ENCODE measurements at regions not wholly inside any gene's neighbourhood (a gene's known extent, or its start where the extent isn't known, plus 50 kb on each side); places are given as distances from the start of the nearest gene placed in this dataset.

DNA sequence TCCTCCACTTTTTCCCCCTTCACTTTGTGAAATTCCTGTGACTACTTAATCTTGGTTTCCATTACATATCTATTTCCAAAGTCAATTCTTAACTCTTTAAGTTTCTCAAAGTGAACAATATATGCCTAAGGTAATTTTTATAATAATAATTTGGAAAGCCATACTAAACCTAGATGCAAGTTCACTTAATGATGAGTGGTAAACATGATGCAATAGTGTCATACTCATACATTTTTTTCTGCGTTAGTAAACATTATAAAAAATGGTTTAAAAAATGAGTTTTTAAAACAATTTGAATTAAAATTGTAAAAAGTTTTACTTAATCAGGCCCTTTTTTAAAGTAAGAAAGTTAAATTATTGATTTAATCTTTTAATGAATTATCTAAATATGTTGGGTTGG lies 659.4 kb upstream of the FZD8 start:
- H3K4me1 ChIP-seq (ENCODE audit: control insufficient read depth, insufficient read depth, low read length): no peaks in the 10 kb centered on the region
- no peak overlapping the region for H3K4me3 ChIP-seq (ENCODE audit: low read length)
- no peak overlapping the region for H3K9ac ChIP-seq (ENCODE audit: low read length)

DNA sequence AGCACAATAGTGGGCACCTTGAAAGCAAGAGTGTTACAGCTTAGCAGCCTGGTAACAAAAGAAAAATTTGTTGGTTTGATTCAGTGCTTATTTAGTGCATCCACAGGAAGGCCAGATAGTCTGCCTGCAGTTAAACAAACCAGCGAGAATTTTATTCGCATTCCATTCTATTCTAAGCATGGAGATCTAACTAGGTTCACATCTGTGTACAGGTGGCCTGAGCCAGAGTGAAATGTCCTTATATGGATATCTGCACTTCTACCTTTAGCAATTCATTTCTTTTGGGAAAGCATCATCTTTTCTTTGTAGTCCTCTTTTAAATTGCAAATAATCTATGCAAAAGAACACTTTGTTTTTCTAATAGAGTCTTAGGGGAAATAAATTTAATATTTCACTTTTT lies 659.0 kb upstream of the FZD8 start:
- no peak overlapping the region for H3K27ac ChIP-seq (ENCODE audit: low read depth, low read length)
- no peaks in the 10 kb centered on the region for H3K36me3 ChIP-seq (ENCODE audit: control insufficient read depth, insufficient read depth, low read length)
- no peak overlapping the region for H3K4me3 ChIP-seq (ENCODE audit: low read length)
- H3K4me1 ChIP-seq (ENCODE audit: control insufficient read depth, insufficient read depth, low read length): no peaks in the 10 kb centered on the region
- H3K9ac ChIP-seq (ENCODE audit: low read length): no peak overlapping the region
- no peaks in the 10 kb centered on the region for H3K27me3 ChIP-seq (ENCODE audit: control insufficient read depth, insufficient read depth, low read length)

More for the DNA sequence above, 659.4 kb upstream of the FZD8 start:
- H3K36me3 ChIP-seq (ENCODE audit: control insufficient read depth, insufficient read depth, low read length): no peaks in the 10 kb centered on the region
- no peak overlapping the region for H3K27ac ChIP-seq (ENCODE audit: low read depth, low read length)
- H3K27me3 ChIP-seq (ENCODE audit: control insufficient read depth, insufficient read depth, low read length): no peaks in the 10 kb centered on the region

DNA sequence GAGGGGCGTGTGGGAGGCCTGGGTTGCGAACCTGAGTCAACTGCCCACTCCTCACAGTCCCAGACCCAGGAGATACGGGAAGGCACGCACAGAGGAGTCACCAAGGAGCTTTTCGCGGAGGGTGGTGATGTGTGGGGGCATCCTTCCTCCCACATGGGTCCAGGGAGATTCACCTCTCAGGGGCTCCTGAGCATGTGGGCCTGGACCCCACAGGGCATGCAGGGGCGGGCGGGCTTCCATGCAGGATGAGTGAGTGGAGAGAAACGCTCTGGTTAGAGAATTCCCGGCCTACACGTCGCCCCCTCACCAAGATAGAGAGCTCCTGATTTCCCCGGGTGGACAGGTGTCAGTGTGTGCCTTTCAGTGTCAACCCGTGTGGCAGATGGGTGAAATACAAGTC lies 641.7 kb upstream of the FZD8 start:
- Histone ChIP-seq H3K9ac (ENCODE audit: low read length) (no peak overlapping the region), H3K4me1 (ENCODE audit: control insufficient read depth, insufficient read depth, low read length) (no peaks in the 10 kb centered on the region), H3K27ac (ENCODE audit: low read depth, low read length) (no peak overlapping the region)

DNA sequence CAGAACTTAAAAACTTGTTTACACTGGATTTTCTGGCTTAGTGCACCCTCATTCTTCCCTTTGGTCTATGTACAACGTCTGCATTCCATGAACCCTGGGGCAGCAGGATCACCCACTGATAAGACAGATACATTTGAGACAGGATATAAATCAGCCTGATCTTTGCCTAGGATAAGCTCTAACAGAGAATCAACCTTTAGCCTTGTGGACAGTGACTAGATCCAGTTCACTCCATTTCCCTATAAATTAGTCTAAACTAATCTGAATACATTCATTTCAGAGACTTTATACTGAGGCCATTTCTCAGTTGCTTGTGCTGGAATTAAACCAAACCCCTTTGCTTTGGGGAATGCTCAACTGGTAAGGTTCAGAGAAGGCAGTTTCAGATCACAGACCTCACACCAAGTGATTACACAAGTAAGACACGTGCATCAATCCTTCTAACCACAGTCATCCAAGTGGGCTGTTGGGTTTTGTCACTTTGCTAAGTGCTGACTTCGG lies 639.8 kb upstream of the FZD8 start:
- Histone ChIP-seq H3K4me3 (ENCODE audit: low read length) (no peak overlapping the region), H3K4me1 (ENCODE audit: control insufficient read depth, insufficient read depth, low read length) (no peaks in the 10 kb centered on the region), H3K27ac (ENCODE audit: low read depth, low read length) (no peak overlapping the region), H3K9ac (ENCODE audit: low read length) (no peak overlapping the region), H3K27me3 (ENCODE audit: control insufficient read depth, insufficient read depth, low read length) (no peaks in the 10 kb centered on the region), H3K36me3 (ENCODE audit: control insufficient read depth, insufficient read depth, low read length) (no peaks in the 10 kb centered on the region)

More for the DNA sequence above, 641.7 kb upstream of the FZD8 start:
- Histone ChIP-seq H3K4me3 (ENCODE audit: low read length) (no peak overlapping the region), H3K27me3 (ENCODE audit: control insufficient read depth, insufficient read depth, low read length) (no peaks in the 10 kb centered on the region), H3K36me3 (ENCODE audit: control insufficient read depth, insufficient read depth, low read length) (no peaks in the 10 kb centered on the region)

DNA sequence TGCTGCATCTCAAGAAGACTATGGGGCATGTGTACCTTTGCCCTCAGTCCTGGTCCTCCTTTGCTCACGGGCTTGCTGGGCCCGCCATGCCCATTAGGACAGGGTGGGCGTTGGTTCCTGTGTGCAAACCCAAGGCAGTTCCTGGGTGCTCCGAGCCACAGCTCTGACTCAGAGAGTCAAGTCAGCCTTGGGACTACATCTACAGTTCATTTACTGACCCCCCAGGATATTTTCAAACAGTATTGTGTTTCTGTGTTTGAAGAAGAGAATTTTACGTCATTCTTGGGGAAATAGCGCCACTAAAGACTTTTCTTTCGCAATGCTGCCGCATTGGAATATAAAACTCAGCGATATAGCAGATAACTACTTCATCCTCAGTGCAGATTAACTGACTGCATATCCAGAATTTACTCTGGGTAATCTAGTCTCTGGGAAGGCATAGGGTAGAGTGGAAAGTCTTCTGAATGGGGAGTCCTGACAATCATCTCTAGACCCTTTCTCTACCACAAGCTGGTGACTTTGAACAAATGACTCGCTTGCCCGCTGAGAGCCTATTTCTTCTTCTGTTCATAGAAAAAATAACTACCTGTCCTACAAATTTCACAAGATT lies 638.9 kb upstream of the FZD8 start:
- Histone ChIP-seq H3K4me3 (ENCODE audit: low read length) (no peak overlapping the region), H3K36me3 (ENCODE audit: control insufficient read depth, insufficient read depth, low read length) (no peaks in the 10 kb centered on the region), H3K27ac (ENCODE audit: low read depth, low read length) (no peak overlapping the region), H3K9ac (ENCODE audit: low read length) (no peak overlapping the region), H3K27me3 (ENCODE audit: control insufficient read depth, insufficient read depth, low read length) (no peaks in the 10 kb centered on the region), H3K4me1 (ENCODE audit: control insufficient read depth, insufficient read depth, low read length) (no peaks in the 10 kb centered on the region)

DNA sequence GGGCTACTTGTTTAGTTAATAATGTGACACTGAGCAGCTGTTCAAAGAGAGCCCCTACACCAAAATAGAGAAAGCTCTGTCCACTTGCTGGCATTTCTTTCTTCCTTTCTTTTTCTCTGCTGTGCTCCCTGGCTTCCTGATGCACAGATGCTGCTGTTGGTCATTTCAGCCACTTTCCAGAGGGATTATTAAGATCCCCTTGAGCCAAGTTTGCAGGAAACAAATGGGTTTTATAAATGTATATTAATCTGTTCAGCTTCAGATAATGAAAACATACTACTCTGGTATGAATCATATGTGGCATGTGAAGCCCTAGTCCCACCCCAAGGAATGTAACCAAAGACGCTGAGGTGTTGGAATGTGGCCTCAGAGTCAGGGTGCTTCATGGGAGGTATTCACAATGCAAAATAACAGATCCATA lies 638.2 kb upstream of the FZD8 start:
- no peaks in the 10 kb centered on the region for H3K36me3 ChIP-seq (ENCODE audit: control insufficient read depth, insufficient read depth, low read length)
- H3K9ac ChIP-seq (ENCODE audit: low read length): no peak overlapping the region
- H3K4me3 ChIP-seq (ENCODE audit: low read length): no peak overlapping the region
- no peaks in the 10 kb centered on the region for H3K27me3 ChIP-seq (ENCODE audit: control insufficient read depth, insufficient read depth, low read length)
- H3K27ac ChIP-seq (ENCODE audit: low read depth, low read length): no peak overlapping the region
- no peaks in the 10 kb centered on the region for H3K4me1 ChIP-seq (ENCODE audit: control insufficient read depth, insufficient read depth, low read length)

DNA sequence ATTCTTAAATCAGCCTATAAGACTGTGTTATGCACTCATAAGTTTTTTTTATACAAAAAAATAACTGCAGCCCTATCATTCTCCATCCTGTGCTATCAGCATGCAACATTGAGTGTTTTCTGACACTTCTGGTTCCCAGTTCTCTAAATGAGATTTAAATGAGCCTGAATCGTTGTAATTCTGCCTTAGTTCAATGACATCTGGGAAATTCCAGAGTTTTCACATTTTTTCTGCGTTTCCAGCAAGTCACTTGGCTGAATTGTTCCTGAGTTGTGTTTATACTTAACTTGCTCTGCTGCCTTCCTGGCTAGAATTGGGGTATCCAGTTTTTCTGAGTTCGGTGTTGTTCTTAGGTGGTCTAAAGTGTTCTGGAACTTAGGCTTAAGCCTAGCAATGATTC lies 636.1 kb upstream of the FZD8 start:
- Histone ChIP-seq H3K36me3 (ENCODE audit: control insufficient read depth, insufficient read depth, low read length) (no peaks in the 10 kb centered on the region), H3K27ac (ENCODE audit: low read depth, low read length) (no peak overlapping the region), H3K4me1 (ENCODE audit: control insufficient read depth, insufficient read depth, low read length) (no peaks in the 10 kb centered on the region), H3K4me3 (ENCODE audit: low read length) (no peak overlapping the region), H3K9ac (ENCODE audit: low read length) (no peak overlapping the region), H3K27me3 (ENCODE audit: control insufficient read depth, insufficient read depth, low read length) (no peaks in the 10 kb centered on the region)

DNA sequence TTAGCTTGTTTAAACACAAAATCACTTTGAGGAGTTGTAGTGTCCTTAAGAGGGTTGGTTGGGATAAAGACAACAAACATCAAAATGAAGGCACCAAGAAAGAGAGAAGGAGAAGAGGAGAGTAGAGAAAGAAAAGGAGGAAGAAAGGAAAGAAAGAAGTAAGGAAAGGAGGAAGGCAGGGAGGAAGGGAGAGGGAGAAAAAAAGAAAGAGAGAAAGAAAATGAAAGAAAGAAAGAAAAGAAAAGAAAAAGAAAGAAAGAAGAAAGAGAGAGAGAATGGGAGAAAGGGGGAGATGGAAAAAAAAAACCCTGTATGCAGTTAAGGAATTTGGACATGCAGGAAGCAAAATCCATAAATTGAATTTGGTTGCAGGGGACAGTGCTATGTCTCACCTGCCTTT lies 635.4 kb upstream of the FZD8 start:
- Histone ChIP-seq H3K27ac (ENCODE audit: low read depth, low read length) (no peak overlapping the region), H3K4me3 (ENCODE audit: low read length) (no peak overlapping the region), H3K36me3 (ENCODE audit: control insufficient read depth, insufficient read depth, low read length) (no peaks in the 10 kb centered on the region), H3K9ac (ENCODE audit: low read length) (no peak overlapping the region), H3K27me3 (ENCODE audit: control insufficient read depth, insufficient read depth, low read length) (no peaks in the 10 kb centered on the region), H3K4me1 (ENCODE audit: control insufficient read depth, insufficient read depth, low read length) (no peaks in the 10 kb centered on the region)

DNA sequence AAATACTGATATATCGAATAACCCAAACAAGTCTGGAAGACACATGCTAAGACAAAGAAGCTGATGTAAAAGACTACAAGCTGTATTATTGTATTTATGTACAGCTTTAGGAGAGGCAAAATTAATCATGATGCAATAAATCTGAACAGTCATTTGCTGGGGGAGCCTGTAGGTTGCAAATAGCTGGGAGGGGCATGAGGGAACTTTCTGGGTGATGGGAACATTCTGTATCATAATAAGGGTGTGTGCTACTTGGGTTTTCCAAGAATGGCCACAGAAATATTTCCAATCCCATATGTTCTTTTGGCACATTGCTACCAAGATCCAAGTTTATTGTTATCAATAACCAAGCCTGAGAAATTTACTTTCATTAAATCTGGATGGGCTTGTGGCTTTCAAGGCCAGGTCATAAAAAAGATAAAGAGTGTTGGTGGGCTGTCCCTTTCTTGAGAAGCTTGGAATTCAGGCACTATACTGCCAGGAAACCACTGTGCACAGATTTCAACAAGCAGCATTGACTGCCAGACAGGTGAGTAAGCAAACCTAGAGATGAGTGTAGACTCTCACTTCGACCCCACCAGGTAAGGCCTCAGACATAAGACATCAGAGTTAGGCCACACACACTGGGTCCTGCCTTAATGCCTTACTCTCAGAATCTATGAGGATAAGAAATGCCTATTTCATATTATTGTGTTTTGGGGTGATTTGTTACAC lies 629.7 kb upstream of the FZD8 start:
- Histone ChIP-seq H3K4me1 (ENCODE audit: control insufficient read depth, insufficient read depth, low read length) (no peaks in the 10 kb centered on the region), H3K4me3 (ENCODE audit: low read length) (no peak overlapping the region), H3K9ac (ENCODE audit: low read length) (no peak overlapping the region), H3K36me3 (ENCODE audit: control insufficient read depth, insufficient read depth, low read length) (no peaks in the 10 kb centered on the region), H3K27me3 (ENCODE audit: control insufficient read depth, insufficient read depth, low read length) (no peaks in the 10 kb centered on the region), H3K27ac (ENCODE audit: low read depth, low read length) (no peak overlapping the region)

DNA sequence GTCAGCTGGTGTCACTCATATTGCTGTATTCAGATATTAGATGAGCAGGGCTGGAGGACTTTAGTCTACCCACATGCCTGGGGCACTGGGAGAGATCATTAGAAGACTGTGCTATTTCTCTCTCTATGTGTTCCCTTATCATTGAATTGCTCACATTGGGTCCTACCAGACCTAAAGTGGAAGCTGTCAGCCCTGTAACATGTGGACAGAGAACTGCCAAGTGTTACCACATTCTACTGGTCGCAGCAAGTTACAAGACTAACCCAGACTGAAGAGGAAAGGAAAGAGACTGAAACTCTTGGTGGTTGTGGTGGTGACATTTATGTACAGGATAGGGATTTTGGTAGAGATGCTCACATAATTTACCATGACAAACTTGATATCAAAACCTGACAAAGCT lies 627.1 kb upstream of the FZD8 start:
- Histone ChIP-seq H3K27me3 (ENCODE audit: control insufficient read depth, insufficient read depth, low read length) (no peaks in the 10 kb centered on the region), H3K27ac (ENCODE audit: low read depth, low read length) (no peak overlapping the region), H3K4me1 (ENCODE audit: control insufficient read depth, insufficient read depth, low read length) (no peaks in the 10 kb centered on the region), H3K4me3 (ENCODE audit: low read length) (no peak overlapping the region), H3K9ac (ENCODE audit: low read length) (no peak overlapping the region), H3K36me3 (ENCODE audit: control insufficient read depth, insufficient read depth, low read length) (no peaks in the 10 kb centered on the region)

DNA sequence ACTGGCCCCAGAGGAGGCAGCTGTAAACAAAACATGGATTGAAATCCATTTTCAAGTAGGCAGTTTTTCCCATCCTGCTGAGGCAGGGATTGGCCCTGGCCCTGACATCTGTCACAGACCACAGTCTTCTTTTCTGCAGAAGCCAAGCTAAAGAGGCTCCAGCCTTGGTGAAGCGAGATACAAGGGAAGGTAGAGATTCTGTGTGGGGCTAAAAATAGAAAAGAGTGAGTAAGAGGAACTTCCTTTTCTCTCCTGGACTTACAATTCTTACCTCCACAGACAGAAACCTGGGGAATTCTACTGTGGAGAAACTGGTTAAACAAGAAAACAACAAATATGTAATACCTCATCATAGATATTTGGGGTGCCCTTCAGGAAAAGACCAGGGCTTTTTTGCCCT lies 624.8 kb upstream of the FZD8 start:
- Histone ChIP-seq H3K27ac (ENCODE audit: low read depth, low read length) (no peak overlapping the region), H3K27me3 (ENCODE audit: control insufficient read depth, insufficient read depth, low read length) (no peaks in the 10 kb centered on the region), H3K36me3 (ENCODE audit: control insufficient read depth, insufficient read depth, low read length) (no peaks in the 10 kb centered on the region), H3K9ac (ENCODE audit: low read length) (no peak overlapping the region), H3K4me1 (ENCODE audit: control insufficient read depth, insufficient read depth, low read length) (no peaks in the 10 kb centered on the region), H3K4me3 (ENCODE audit: low read length) (no peak overlapping the region)

DNA sequence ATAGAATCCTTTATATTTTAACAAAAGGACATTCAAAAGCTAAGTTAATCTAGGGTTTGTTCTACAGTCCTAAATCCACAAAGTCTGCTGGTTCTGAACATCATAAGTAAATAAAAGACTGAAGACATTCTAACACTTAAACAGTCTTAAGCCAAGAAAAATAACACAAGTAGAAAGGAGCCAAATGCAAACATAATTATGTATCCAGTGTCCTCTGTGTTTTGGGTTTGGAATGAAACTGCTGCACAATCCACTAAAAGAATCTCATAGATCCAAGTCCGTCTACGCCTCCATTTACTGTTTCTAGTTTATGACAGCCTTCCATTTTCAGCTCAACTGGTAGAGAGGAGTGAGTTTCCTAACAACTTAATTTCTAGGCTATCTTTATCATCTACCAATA lies 623.6 kb upstream of the FZD8 start:
- no peaks in the 10 kb centered on the region for H3K36me3 ChIP-seq (ENCODE audit: control insufficient read depth, insufficient read depth, low read length)
- H3K27me3 ChIP-seq (ENCODE audit: control insufficient read depth, insufficient read depth, low read length): no peaks in the 10 kb centered on the region
- no peak overlapping the region for H3K9ac ChIP-seq (ENCODE audit: low read length)
- no peaks in the 10 kb centered on the region for H3K4me1 ChIP-seq (ENCODE audit: control insufficient read depth, insufficient read depth, low read length)
- H3K27ac ChIP-seq (ENCODE audit: low read depth, low read length): no peak overlapping the region
- H3K4me3 ChIP-seq (ENCODE audit: low read length): no peak overlapping the region

DNA sequence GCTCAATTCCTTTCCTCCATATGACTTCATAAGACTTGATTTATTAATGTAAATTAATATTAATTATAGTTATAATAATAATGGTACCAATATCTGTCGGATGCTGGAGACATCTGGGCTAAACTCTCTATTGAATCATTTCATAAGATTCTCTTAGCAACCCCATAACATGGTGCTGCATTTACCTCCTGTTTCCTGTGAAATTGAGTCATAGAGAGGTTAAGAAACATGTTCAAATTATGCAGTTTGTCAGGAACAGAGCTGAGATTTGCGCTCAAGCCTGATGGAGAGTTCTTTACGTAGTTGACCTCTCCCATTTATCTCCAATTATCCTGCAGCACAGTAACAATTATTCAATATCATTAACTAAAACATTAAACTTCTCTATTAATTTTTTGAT lies 621.8 kb upstream of the FZD8 start:
- H3K4me3 ChIP-seq (ENCODE audit: low read length): no peak overlapping the region

More for the DNA sequence above, 621.8 kb upstream of the FZD8 start:
- Histone ChIP-seq H3K27ac (ENCODE audit: low read depth, low read length) (no peak overlapping the region), H3K36me3 (ENCODE audit: control insufficient read depth, insufficient read depth, low read length) (no peaks in the 10 kb centered on the region), H3K27me3 (ENCODE audit: control insufficient read depth, insufficient read depth, low read length) (no peaks in the 10 kb centered on the region), H3K4me1 (ENCODE audit: control insufficient read depth, insufficient read depth, low read length) (no peaks in the 10 kb centered on the region), H3K9ac (ENCODE audit: low read length) (no peak overlapping the region)

Measured in rectal smooth muscle tissue (tissue), 1 donor.